Stimulated activated CD8-positive, alpha-beta memory T cell treated with anti-CD3 and anti-CD28 coated beads, Interleukin-15, amount 100 ng/mL, for 24 hours (primary cell): ENCODE measurements at regions not wholly inside any gene's neighbourhood (a gene's known extent, or its start where the extent isn't known, plus 50 kb on each side); places are given as distances from the start of the nearest gene placed in this dataset.

Experiments used
- DNase-seq: peaks from one replicate; pipeline ENCODE4 v3.0.0-alpha.2; 2020; ENCODE audit warnings: low read depth

GRCh38 chr22:47250995-47251765 is 488.7 kb downstream of the TBC1D22A start:
- no peak for DNase-seq

- DNase-seq = no peak
Measured at GRCh38 chr22:47249370-47249928, 487.0 kb downstream of the TBC1D22A start.

- no peak for DNase-seq
Measured at GRCh38 chr22:47248925-47249324, 486.5 kb downstream of the TBC1D22A start.

GRCh38 chr22:47247579-47248240 is 485.3 kb downstream of the TBC1D22A start:
- DNase-seq = no peak

- no peak for DNase-seq
Measured at GRCh38 chr22:47245786-47246185, 483.3 kb downstream of the TBC1D22A start.

GRCh38 chr22:47245286-47245685 is 482.8 kb downstream of the TBC1D22A start:
- DNase-seq = no peak

- DNase-seq = no peak
Measured at GRCh38 chr22:47240116-47240515, 477.7 kb downstream of the TBC1D22A start.

- no peak for DNase-seq
Measured at GRCh38 chr22:47239474-47239860, 477.0 kb downstream of the TBC1D22A start.

GRCh38 chr22:47238690-47239473 is 476.4 kb downstream of the TBC1D22A start:
- DNase-seq = no peak

- no peak for DNase-seq
Measured at GRCh38 chr22:47237890-47238480, 475.5 kb downstream of the TBC1D22A start.

- no peak for DNase-seq
Measured at GRCh38 chr22:47236718-47237117, 474.3 kb downstream of the TBC1D22A start.

GRCh38 chr22:47236161-47236560 is 473.7 kb downstream of the TBC1D22A start:
- DNase-seq = no peak

GRCh38 chr22:47233316-47234243 is 471.1 kb downstream of the TBC1D22A start:
- no peak for DNase-seq

- DNase-seq = no peak
Measured at GRCh38 chr22:47232753-47233152, 470.3 kb downstream of the TBC1D22A start.

GRCh38 chr22:47232197-47232596 is 469.7 kb downstream of the TBC1D22A start:
- DNase-seq = no peak

GRCh38 chr22:47231759-47232158 is 469.3 kb downstream of the TBC1D22A start:
- DNase-seq = no peak

GRCh38 chr22:47230741-47231140 is 468.3 kb downstream of the TBC1D22A start:
- no peak for DNase-seq

GRCh38 chr22:47230251-47230650 is 467.8 kb downstream of the TBC1D22A start:
- DNase-seq = no peak

GRCh38 chr22:47228767-47229166 is 466.3 kb downstream of the TBC1D22A start:
- no peak for DNase-seq

- no peak for DNase-seq
Measured at GRCh38 chr22:47225931-47226633, 463.6 kb downstream of the TBC1D22A start.
